ENCODE measurements at regions not wholly inside any gene's neighbourhood (a gene's known extent, or its start where the extent isn't known, plus 50 kb on each side); places are given as distances from the start of the nearest gene placed in this dataset.
"Not testable (repeated sequence)": the region's sequence is repeated elsewhere in the genome, so short reads cannot be mapped to it uniquely, and the experiment has no call there.

DNA sequence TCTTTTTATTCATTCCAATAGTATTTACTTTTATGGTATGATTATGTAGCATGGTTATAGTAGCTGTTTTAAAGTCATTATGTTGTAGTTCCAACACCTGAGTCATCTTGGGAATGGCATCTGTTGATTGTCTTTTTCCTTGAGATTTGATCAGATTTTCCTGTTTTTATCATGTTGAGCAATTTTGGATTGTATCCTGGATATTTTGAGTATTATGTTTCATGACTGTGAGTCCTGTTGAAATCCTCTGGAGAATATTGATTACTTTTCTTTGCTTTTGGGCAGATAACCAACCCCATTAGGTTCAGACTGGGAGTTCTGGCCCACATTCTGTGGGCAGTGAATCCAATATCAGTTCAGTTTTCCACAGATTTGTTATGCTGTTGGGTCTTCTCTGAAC is 163.2 kb upstream of the SPRED2 start:
- DNase-seq = peak; percentile 23

DNA sequence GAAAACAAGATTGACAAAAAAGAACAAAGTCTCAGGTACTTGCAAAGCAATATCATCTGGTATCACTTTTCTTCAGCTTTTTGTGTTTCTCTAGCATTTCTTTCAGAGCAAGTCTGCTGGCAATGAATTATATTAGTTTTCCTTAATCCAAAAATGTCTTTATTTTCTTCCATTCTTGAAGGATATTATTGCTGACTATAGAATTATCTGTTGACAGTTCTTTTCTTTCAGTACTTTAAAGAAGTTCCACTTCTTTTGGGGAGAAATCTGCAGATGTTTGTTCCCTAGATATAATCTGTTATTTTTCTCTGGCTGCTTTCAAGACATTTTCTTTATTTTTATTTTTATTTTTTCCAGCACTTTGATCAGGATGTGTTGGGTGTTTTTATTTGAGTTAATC is 161.8 kb upstream of the SPRED2 start:
- no peak for DNase-seq

DNA sequence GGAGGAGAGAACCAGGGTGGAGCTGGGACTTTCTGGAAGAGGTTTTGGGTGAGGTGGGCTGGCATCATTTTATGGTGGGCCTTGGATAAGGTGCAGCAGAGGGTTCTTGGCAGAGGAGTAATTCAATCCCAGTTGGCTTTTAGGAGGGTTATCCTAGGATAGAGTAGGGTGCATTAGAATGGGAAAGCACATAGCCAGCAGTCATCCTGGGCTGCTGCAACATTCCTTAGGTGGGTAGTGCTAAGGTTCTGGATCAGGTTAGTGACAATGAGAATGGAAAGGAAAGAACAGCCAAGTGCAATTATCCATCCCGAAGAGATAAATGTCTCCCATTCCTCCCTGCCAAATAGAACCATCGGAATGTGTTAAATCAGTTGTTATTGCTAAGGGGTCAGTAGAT is 157.3 kb upstream of the SPRED2 start:
- DNase-seq = no peak

DNA sequence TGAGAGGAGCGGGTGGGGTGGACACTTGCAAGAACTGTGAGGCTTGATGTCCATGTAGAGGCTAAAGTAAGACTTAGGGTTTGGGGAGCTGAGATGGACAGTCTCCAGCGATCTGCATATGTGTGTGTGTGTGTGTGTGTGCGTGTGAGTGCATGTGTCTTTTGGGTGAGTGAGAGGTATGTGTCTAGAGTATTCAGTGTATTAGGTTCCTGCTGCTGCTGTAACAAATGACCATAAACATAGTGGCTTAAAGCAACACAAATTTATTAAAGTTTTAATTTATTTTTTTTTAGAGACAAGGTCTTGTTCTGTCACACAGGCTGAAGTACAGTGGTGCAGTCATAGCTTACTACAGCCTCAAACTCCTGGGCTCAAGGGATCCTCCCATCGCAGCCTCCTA is 155.4 kb upstream of the SPRED2 start:
- no peak for DNase-seq

DNA sequence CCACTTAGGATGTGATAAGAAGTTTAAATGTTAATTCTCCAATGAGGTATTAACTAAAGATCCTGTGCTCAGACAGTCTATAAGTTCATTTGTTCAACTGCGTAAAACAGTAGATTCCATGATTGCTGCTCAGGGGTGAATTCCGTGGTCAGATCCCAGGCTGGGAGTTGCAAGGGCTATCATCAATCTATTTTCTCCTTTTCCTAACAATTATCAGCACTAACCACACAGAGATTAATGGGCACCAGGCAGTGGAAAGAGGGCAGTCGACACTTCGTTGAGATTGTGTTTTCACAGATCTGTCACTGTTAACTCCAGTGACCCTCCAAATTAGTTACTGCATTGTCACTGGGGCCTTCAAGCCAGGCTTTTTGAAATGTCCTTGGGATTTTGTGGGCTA is 154.1 kb upstream of the SPRED2 start:
- no peak for DNase-seq

DNA sequence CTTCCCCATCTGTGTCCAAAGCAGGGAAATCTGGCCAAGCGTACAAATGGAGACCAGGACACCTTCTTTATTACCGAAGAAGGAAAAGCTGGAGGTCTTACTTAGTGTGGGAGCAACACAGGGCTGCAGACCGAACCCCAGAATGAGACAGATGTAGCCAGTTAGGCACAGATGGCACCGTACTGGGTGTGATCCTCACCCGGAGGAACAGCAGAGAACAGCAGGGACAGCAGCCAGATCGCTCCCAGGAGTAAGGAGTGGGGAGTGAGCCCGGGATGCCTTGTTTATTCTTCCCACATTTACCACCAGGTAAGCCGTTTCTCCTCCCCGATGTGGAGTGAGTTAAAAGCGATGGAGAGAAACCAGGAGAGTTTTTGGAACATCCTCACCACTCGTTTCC is 150.7 kb upstream of the SPRED2 start:
- no peak for DNase-seq

DNA sequence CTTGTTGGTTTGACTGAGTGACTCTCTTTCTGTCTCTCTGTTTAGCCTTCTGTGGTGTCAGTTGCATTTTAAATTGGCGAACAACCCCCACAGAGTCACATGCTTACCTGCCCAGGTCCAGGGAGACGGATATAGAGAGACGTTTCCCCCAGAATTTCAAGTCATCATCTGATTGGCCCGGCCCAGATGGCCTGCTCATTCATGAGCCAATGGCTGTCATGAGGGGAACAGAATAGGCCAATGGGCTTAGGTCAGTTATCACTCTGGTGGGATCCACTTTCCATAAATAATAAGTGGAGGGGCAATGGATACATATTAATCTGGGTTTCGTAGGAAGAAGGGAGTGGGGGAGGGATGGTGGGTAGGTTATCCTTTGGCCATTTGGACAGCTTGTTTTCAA is 150.0 kb upstream of the SPRED2 start:
- DNase-seq = no peak

DNA sequence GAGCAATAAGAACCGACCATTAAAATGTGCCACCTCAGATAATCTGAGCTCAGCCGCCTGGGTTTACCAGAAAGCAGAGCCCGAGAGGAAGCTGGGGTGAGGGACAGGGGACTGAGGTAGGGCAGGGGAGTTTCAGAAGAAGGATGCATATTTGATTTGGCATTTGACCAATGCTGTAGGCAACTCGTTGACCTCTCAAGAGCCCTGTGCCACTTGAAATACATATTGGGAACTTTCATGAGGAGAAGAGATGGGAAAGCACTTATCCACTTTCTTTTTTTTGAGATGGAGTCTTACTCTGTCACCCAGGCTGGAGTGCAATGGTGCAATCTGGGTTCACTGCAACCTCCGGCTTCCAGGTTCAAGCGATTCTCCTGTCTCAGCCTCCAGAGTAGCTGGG is 148.4 kb upstream of the SPRED2 start:
- no peak for DNase-seq

DNA sequence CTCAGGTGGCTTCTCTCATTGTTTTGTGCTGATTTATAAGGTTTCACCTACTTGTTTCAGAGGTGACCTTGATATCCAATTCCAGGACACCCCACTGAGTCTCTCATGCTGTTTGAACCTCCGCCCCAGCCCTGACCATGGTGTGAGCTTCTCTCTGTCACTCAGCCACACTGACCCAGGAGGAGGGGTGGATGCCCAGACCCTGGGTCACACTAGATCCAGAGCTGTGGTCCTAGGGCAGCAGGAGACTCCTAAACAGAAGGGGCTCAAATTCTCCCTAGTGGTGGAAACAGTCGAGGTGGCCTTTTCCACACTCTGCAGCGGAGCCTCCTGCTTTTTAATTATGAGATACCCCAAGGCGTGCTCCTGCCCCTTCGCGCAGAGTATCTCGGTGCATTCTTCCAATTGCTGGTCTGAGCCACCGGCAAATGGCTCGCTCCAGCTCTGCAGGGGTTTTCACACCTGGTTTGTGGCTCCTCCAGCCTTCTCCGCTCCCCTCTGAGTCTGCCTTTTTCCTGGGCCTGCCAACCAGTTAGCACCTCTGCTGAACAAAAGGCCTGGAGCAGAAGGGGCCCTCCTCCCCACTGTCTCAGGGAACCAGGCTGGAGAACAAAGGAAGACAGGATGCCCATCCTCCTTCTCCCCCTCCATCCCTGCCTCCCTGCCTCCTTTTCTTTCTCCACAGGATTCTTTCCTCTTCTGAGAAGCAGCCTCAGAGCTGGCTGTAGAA is 147.3 kb upstream of the SPRED2 start:
- DNase-seq = no peak

DNA sequence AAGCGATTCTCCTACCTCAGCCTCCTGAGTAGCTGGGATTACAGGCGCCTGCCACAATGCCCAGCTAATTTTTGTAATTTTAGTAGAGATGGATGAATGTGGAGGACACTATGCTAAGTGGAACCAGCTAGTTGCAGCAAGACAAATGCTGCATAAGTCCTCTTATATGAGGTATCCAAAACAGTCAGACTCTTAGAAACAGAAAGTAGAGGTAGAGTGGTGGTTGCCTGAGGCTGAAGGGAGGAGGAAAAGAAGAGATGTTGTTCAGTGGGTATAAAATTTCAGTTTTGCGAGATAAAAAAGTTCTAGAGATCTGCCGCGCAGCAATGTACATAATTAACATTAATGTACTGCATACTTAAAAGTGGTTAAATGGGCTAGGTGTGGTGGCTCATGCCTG is 145.3 kb upstream of the SPRED2 start:
- DNase-seq = no peak

DNA sequence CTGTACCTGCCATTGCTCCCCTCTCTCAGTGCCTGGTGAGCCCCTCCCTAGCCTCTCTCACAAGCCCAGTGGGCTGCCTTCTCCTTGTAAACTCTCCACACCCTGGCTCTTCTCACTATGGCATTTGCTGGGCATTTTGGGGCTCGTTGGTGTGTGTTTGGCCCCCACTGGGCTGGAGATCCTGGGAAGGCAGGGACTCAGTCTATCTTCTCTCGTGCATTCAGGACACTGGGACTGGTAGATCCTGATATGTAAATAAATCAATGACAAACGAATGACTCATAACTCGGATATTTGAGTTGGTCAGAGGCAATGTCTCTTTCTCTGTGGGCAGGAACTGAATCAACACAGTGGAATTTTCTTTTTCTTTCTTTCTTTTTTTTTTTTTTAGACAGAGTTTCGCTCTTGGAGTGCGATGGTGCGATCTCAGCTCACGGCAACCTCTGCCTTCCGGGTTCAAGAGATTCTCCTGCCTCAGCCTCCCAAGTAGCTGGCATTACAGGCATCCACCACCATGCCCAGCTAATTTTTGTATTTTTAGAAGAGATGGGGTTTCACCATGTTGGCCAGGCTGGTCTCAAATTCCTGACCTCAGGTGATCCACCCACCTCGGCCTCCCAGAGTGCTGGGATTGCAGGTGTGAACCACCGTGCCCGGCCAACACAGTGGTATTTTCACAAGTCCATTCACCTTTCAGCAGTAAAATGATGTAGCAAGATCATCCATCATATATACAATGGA is 144.6 kb upstream of the SPRED2 start:
- no peak for DNase-seq

DNA sequence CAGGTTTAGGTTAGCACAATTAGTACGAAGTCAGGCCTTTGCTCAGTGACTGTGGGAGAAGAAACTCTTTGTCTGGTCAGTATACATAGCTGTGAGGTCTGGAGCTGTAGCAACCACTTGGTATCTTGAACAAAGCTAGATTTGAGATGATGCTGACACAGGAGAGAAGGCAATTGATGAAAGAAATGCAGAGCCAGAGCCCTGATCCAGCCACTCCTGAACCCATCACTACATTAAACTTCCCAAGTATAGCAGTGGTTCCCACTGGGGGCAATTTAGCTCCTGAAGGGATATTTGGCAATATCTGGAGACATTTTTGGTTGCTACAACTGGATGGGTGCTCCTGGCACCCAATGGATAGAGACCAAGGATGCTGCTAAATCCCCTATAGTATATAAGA is 143.9 kb upstream of the SPRED2 start:
- no peak for DNase-seq

DNA sequence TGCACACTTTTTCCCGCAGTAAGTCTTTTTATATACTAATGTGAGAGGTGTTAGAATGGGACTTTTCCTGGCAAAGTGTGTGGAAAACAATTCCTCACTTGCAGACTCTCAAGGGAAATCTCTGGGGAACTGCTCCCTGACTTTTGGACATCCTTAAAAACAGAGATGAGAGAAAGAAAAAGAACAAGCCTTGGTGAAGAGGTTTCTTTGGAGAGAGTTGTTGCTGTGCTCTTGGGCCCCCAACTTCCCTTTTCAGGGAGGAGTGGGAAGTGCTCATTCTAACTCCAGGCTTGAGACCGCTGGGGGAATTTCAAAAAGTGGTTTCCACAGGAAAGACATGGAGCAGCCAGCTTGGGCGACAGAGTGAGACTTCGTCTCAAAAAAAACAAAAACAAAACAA is 142.6 kb upstream of the SPRED2 start:
- DNase-seq = no peak

DNA sequence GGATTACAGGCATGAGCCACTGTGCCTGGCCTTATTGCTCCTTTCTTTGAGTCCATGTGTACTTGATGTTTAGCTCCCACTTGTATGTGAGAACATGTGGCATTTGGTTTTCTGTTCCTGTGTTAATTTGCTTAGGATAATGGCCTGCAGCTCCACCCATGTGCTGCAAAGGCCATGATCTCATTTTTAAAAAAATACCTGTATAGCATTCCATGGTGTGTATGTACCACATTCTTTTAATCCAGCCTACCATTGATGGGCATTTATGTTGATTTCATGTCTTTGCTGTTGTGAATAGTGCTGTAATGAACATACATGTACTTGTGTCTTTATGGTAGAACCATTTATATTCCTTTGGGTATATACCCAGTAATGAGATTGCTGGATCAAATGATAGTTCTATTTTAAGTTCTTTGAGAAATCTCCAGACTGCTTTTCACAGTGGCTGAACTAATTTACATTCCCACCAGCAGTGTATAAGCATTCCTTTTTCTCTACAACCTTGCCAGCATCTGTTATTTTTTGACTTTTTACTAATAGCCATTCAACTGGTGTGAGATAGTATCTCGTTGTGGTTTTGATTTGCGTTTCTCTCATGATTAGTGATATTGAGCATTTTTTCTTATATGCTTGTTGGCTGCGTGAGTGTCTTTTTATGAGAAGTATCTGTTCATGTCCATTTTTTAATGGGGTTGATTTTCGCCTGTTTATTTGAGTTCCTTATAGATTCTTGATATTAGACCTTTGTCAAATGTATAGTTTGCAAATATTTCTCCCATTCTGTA is 136.4 kb upstream of the SPRED2 start:
- DNase-seq = not testable (repeated sequence)

DNA sequence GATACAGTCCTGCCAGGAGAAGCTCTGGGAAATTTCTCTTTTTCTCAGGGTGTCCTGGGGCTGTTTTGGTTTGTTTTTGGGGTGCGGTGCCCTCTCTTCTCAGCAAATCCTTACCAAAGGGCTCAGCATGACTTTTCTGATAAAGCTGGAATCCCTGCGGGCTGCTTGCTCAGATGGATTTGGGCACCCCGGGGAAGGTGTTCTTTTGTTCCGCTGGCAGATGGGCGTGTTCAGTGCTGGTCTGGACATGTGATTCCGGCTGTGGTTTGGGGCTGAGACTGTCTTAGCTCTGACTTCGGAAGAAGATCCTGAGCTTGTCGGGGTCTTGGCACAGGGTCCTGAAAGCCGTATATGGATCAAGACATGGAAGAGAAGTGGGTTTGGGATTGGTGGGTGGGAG is 134.2 kb upstream of the SPRED2 start:
- no peak for DNase-seq

DNA sequence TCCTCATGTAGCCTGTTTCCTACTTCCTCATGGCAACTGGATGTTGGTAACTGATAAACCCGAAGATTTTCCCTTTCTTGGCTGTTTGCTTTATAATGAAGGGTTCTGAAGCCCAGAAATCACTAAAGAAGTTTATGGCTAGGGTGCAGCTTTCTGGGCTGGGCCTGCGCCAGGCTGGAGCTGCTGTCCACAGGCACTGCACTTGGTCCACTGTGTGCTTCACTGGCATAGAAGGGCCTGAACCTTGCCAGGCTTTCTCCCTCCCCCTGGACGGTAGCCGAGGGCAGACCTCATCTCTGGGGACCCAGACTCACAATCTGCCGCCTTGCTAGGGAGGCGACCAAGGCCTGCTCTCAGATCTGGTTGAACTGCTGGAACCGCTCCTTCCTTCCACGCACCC is 133.3 kb upstream of the SPRED2 start:
- no peak for DNase-seq

DNA sequence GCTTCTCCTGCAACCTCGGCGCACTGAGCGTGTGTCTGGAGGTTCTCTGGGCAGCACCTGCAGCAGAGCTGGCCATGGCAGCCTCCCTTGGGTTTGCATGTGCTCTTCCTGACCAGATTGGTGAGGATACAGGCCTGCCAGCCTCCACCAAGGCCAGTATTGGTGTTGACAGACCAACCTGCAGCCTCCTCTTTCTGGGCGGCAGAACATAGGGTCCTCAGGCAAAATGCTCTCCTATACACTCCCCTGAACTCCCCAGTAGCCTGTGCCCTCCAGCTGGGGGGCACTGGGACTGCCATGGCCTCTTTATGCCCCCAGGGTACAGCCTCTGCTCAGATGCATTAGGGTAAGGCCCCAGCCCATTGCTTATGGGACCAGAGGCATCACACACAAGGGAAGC is 131.9 kb upstream of the SPRED2 start:
- DNase-seq = no peak

DNA sequence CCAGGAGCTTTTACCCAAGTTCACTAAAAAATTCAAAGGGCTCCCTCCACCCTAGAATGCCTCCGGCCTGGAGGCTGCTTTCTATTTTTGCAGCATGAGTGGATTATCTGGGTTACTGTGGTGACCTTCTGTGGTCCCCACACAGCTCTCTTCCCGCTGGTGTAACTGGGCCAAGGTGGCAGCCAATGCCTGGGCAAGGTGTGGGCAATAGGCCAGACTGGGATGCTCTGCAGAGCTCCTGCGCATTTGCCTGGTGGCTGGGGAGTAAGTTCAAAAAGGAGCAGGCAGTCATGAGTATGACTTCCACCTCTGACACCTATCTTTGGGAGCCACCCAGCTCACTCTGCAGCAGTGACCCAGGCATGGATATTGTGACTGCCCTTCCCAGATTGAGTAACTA is 130.5 kb upstream of the SPRED2 start:
- no peak for DNase-seq

DNA sequence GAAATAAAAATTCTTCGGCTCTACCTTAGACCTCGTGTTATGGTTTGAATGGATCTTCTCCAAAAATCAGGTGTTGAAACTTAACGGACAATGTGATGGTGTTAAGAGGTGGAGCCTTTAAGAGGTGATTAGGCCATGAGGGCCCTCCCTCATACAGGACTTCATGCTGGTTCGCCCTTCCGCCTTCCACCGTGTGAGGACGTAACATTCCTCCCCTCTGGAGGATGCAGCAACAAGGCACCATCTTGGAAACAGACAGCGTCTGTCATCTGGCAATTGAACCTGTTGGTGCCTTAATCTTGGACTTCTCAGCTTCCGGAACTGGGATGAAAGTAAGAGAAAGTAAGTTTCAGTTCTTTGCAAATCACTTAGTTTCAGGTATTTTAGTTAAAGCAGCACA is 126.3 kb upstream of the SPRED2 start:
- DNase-seq = no peak

DNA sequence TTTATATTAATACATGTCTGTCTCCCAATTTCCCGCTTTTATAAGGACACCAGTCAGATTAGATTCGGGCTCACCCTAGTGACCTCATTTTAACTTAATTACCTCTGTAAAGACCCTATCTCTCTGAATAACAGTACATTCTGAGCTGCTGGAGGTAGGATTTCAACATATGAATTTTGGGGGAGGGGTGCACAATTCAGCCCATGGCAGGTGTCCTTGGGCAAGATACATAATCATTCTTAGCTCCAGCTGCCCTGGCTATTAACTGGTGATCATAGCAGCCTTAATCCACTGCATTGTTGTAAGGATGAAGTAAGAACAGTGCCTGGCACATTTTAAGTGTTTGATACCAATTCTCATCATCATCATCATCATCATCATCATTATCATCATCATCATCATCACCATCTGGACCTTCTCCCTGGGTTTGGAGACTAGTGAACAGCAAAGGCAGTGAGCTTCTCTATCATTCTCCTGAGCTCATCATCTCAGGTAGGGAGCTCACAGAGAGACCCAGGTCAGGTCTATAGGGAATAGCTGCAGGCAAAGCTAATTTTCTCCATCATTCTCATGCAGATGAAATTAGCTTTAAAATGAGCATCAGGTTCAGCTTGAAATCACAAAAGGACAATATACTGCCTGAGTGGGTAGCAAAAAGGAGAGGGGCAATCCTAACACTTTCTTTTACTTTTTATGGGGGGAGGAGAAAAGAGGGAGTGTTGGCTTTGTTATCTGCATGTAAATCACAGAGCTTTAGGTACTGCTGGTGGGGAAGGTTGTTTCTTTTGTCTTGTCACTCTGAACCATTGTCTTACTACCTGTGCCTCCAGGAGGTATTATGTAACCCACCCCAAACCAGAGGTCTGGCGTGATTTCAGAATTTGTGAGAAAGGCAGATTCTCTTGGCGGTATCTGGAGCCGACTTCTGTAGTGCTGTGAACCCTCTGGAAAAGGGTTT is 125.5 kb upstream of the SPRED2 start:
- no peak for DNase-seq

DNA sequence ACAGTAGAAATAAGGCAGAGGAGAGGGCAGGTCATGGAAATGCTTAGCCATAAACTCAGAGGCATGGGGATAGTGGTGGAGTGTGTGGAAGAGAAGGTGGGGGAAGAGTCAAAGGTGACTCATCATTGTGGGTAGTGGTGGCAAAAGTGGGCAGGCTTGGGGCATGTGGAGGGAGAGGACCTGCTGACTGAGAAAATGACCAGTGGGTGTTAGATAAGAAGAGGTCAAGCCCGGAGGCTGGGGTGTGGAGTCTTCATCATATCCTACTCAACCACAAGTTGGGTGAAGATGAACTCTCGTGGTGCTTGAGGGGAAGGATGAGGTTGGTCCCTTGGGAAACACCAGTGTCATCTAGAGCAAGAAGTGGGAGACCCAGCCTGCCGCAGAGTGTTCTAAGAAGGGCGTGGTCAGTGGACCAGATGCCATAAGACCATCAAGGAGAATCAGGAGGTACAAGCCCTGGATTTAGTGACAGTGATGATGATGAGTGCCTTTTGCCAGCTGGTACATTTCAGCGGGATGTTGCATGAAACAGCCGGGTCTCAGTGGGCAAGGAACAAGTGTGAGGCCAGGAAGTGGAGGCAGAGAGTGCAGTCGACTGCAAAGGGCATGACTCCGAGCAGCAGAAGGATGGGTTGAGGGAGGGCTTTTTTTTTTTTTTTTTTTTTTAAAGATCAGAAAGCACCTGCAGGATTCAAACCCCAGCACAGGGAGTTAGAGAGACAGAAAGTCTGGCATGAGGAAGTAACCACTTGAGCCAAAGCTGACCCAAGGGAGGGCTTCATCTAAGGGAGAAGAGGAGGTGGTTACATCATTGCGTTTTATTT is 122.6 kb upstream of the SPRED2 start:
- DNase-seq = no peak
